Inflammatory macrophage (primary cell): ENCODE measurements at regions not wholly inside any gene's neighbourhood (a gene's known extent, or its start where the extent isn't known, plus 50 kb on each side); places are given as distances from the start of the nearest gene placed in this dataset.
"Not testable (repeated sequence)": the region's sequence is repeated elsewhere in the genome, so short reads cannot be mapped to it uniquely, and the experiment has no call there.

Source experiments
- DNase-seq, 2 donors: peaks; one replicate each; pipeline ENCODE4 v3.0.0-alpha.2; 2020 to 2022

GRCh38 chr7:113593455-113593854 is 325.4 kb downstream of the PPP1R3A start:
- DNase-seq = not testable (repeated sequence)

- DNase-seq = not testable (repeated sequence)
These were observed 325.9 kb downstream of the PPP1R3A start for GRCh38 chr7:113592924-113593323.

GRCh38 chr7:113582471-113582870 is 336.3 kb downstream of the PPP1R3A start:
- DNase-seq = no peak

GRCh38 chr7:113563257-113563656 is 355.6 kb downstream of the PPP1R3A start:
- DNase-seq = not testable (repeated sequence)

GRCh38 chr7:113562801-113563200 is 356.0 kb downstream of the PPP1R3A start:
- DNase-seq = no peak

GRCh38 chr7:113562242-113562641 is 356.6 kb downstream of the PPP1R3A start:
- no peak for DNase-seq

- no peak for DNase-seq
These were observed 357.4 kb downstream of the PPP1R3A start for GRCh38 chr7:113561446-113561845.

- no peak for DNase-seq
These were observed 367.8 kb downstream of the PPP1R3A start for GRCh38 chr7:113550966-113551365.

- no peak for DNase-seq
These were observed 370.2 kb downstream of the PPP1R3A start for GRCh38 chr7:113548561-113548960.

- no peak for DNase-seq
These were observed 370.7 kb downstream of the PPP1R3A start for GRCh38 chr7:113548137-113548536.

- DNase-seq = no peak
These were observed 397.3 kb downstream of the PPP1R3A start for GRCh38 chr7:113521468-113521867.

GRCh38 chr7:113519472-113519871 is 399.3 kb downstream of the PPP1R3A start:
- DNase-seq = no peak

GRCh38 chr7:113504691-113505090 is 386.3 kb upstream of the SMIM30 start:
- DNase-seq = no peak

GRCh38 chr7:113504142-113504541 is 385.8 kb upstream of the SMIM30 start:
- no peak for DNase-seq

- DNase-seq = not testable (repeated sequence)
These were observed 378.2 kb upstream of the SMIM30 start for GRCh38 chr7:113496586-113496985.

GRCh38 chr7:113494797-113495566 is 376.6 kb upstream of the SMIM30 start:
- not testable (repeated sequence) for DNase-seq

GRCh38 chr7:113491305-113491704 is 373.0 kb upstream of the SMIM30 start:
- DNase-seq = no peak

- no peak for DNase-seq
These were observed 369.8 kb upstream of the SMIM30 start for GRCh38 chr7:113487925-113488731.

GRCh38 chr7:113486548-113486947 is 368.2 kb upstream of the SMIM30 start:
- DNase-seq = no peak

- no peak for DNase-seq
These were observed 365.3 kb upstream of the SMIM30 start for GRCh38 chr7:113483657-113484056.

GRCh38 chr7:113480537-113480936 is 362.2 kb upstream of the SMIM30 start:
- DNase-seq = no peak

GRCh38 chr7:113464096-113464855 is 345.9 kb upstream of the SMIM30 start:
- no peak for DNase-seq

- DNase-seq = no peak
These were observed 341.7 kb upstream of the SMIM30 start for GRCh38 chr7:113460067-113460466.
